ENCODE measurements at regions not wholly inside any gene's neighbourhood (a gene's known extent, or its start where the extent isn't known, plus 50 kb on each side); places are given as distances from the start of the nearest gene placed in this dataset.

GRCh38 chr2:37561615-37562569 lies 109.5 kb downstream of the CDC42EP3 start:
- TF ChIP-seq USF2 (CRISPR knock-in tag; IDR thresholded peaks at IDR 0.05), result no peak; the same call in none of the 2 replicates
- TF ChIP-seq CTCF (IDR thresholded peaks at IDR 0.05), result no peak
- no peak for TF ChIP-seq MAX (CRISPR knock-in tag; IDR thresholded peaks at IDR 0.05)
- no peak for TF ChIP-seq ESRRA (CRISPR knock-in tag; IDR thresholded peaks at IDR 0.05; ENCODE audit: borderline replicate concordance)
- TF ChIP-seq ZNF416 (CRISPR knock-in tag; IDR thresholded peaks at IDR 0.05), result no peak
- TF ChIP-seq ZNF512 (CRISPR knock-in tag; IDR thresholded peaks at IDR 0.05; ENCODE audit: borderline replicate concordance), result no peak
- no peak for TF ChIP-seq ZNF138 (CRISPR knock-in tag; conservative IDR thresholded peaks at IDR 0.05)
- no peak for TF ChIP-seq ATF2 (CRISPR knock-in tag; IDR thresholded peaks at IDR 0.05; ENCODE audit: borderline replicate concordance, low read depth)

All from WTC11 (cell line).